ENCODE measurements at regions not wholly inside any gene's neighbourhood (a gene's known extent, or its start where the extent isn't known, plus 50 kb on each side); places are given as distances from the start of the nearest gene placed in this dataset.
"Not testable (repeated sequence)": the region's sequence is repeated elsewhere in the genome, so short reads cannot be mapped to it uniquely, and the experiment has no call there.

GRCh38 chr1:149352205-149352604 is 122.6 kb upstream of the NBPF19 start:
- H3K27ac ChIP-seq (ENCODE audit: low read depth, low read length); CTCF ChIA-PET; H3K4me3 ChIP-seq (ENCODE audit: low read depth, low read length); H3K9me3 ChIP-seq (ENCODE audit: control insufficient read depth, insufficient read depth, low read length); POLR2A ChIA-PET; DNase-seq (ENCODE audit: low read depth, low spot score); H3K27me3 ChIP-seq (ENCODE audit: control insufficient read depth, insufficient read depth, low read length): not testable (repeated sequence)

GRCh38 chr1:149354579-149354978 is 120.3 kb upstream of the NBPF19 start:
- H3K27ac ChIP-seq (ENCODE audit: low read depth, low read length); DNase-seq (ENCODE audit: low read depth, low spot score); CTCF ChIA-PET; H3K4me3 ChIP-seq (ENCODE audit: low read depth, low read length); H3K9me3 ChIP-seq (ENCODE audit: control insufficient read depth, insufficient read depth, low read length); H3K27me3 ChIP-seq (ENCODE audit: control insufficient read depth, insufficient read depth, low read length); POLR2A ChIA-PET: not testable (repeated sequence)

- H3K27me3 ChIP-seq (ENCODE audit: control insufficient read depth, insufficient read depth, low read length); H3K9me3 ChIP-seq (ENCODE audit: control insufficient read depth, insufficient read depth, low read length); CTCF ChIA-PET; H3K27ac ChIP-seq (ENCODE audit: low read depth, low read length); H3K4me3 ChIP-seq (ENCODE audit: low read depth, low read length); POLR2A ChIA-PET; DNase-seq (ENCODE audit: low read depth, low spot score): not testable (repeated sequence)
Measured at GRCh38 chr1:149355748-149356147, 119.1 kb upstream of the NBPF19 start.

- H3K27ac ChIP-seq (ENCODE audit: low read depth, low read length); H3K27me3 ChIP-seq (ENCODE audit: control insufficient read depth, insufficient read depth, low read length); CTCF ChIA-PET; DNase-seq (ENCODE audit: low read depth, low spot score); H3K9me3 ChIP-seq (ENCODE audit: control insufficient read depth, insufficient read depth, low read length); POLR2A ChIA-PET; H3K4me3 ChIP-seq (ENCODE audit: low read depth, low read length): not testable (repeated sequence)
Measured at GRCh38 chr1:149356152-149356551, 118.7 kb upstream of the NBPF19 start.

- H3K27ac ChIP-seq (ENCODE audit: low read depth, low read length); CTCF ChIA-PET; DNase-seq (ENCODE audit: low read depth, low spot score); POLR2A ChIA-PET; H3K9me3 ChIP-seq (ENCODE audit: control insufficient read depth, insufficient read depth, low read length); H3K4me3 ChIP-seq (ENCODE audit: low read depth, low read length); H3K27me3 ChIP-seq (ENCODE audit: control insufficient read depth, insufficient read depth, low read length): not testable (repeated sequence)
Measured at GRCh38 chr1:149360351-149360750, 114.5 kb upstream of the NBPF19 start.

- CTCF ChIA-PET, POLR2A ChIA-PET: not testable (repeated sequence)
Measured at GRCh38 chr1:149361310-149361709, 113.5 kb upstream of the NBPF19 start.

GRCh38 chr1:149364188-149364981 is 110.5 kb upstream of the NBPF19 start:
- CTCF ChIA-PET; DNase-seq (ENCODE audit: low read depth, low spot score); H3K4me3 ChIP-seq (ENCODE audit: low read depth, low read length); POLR2A ChIA-PET; H3K9me3 ChIP-seq (ENCODE audit: control insufficient read depth, insufficient read depth, low read length); H3K27me3 ChIP-seq (ENCODE audit: control insufficient read depth, insufficient read depth, low read length); H3K27ac ChIP-seq (ENCODE audit: low read depth, low read length): not testable (repeated sequence)

More at GRCh38 chr1:149361310-149361709, 113.5 kb upstream of the NBPF19 start:
- not testable (repeated sequence) for H3K9me3 ChIP-seq (ENCODE audit: control insufficient read depth, insufficient read depth, low read length); H3K27me3 ChIP-seq (ENCODE audit: control insufficient read depth, insufficient read depth, low read length); DNase-seq (ENCODE audit: low read depth, low spot score); H3K27ac ChIP-seq (ENCODE audit: low read depth, low read length); H3K4me3 ChIP-seq (ENCODE audit: low read depth, low read length)

- DNase-seq (ENCODE audit: low read depth, low spot score); POLR2A ChIA-PET; H3K27ac ChIP-seq (ENCODE audit: low read depth, low read length); CTCF ChIA-PET; H3K9me3 ChIP-seq (ENCODE audit: control insufficient read depth, insufficient read depth, low read length); H3K27me3 ChIP-seq (ENCODE audit: control insufficient read depth, insufficient read depth, low read length); H3K4me3 ChIP-seq (ENCODE audit: low read depth, low read length): not testable (repeated sequence)
Measured at GRCh38 chr1:149366402-149366801, 108.4 kb upstream of the NBPF19 start.

- CTCF ChIA-PET; POLR2A ChIA-PET; H3K9me3 ChIP-seq (ENCODE audit: control insufficient read depth, insufficient read depth, low read length); H3K4me3 ChIP-seq (ENCODE audit: low read depth, low read length); DNase-seq (ENCODE audit: low read depth, low spot score); H3K27me3 ChIP-seq (ENCODE audit: control insufficient read depth, insufficient read depth, low read length); H3K27ac ChIP-seq (ENCODE audit: low read depth, low read length): not testable (repeated sequence)
Measured at GRCh38 chr1:149367472-149368044, 107.3 kb upstream of the NBPF19 start.

GRCh38 chr1:149368337-149368736 is 106.5 kb upstream of the NBPF19 start:
- H3K9me3 ChIP-seq (ENCODE audit: control insufficient read depth, insufficient read depth, low read length); POLR2A ChIA-PET; H3K4me3 ChIP-seq (ENCODE audit: low read depth, low read length); CTCF ChIA-PET; H3K27me3 ChIP-seq (ENCODE audit: control insufficient read depth, insufficient read depth, low read length); DNase-seq (ENCODE audit: low read depth, low spot score); H3K27ac ChIP-seq (ENCODE audit: low read depth, low read length): not testable (repeated sequence)

GRCh38 chr1:149369081-149369480 is 105.8 kb upstream of the NBPF19 start:
- H3K27ac ChIP-seq (ENCODE audit: low read depth, low read length); POLR2A ChIA-PET; H3K27me3 ChIP-seq (ENCODE audit: control insufficient read depth, insufficient read depth, low read length); DNase-seq (ENCODE audit: low read depth, low spot score); H3K9me3 ChIP-seq (ENCODE audit: control insufficient read depth, insufficient read depth, low read length); H3K4me3 ChIP-seq (ENCODE audit: low read depth, low read length); CTCF ChIA-PET: not testable (repeated sequence)

- H3K4me3 ChIP-seq (ENCODE audit: low read depth, low read length); H3K27me3 ChIP-seq (ENCODE audit: control insufficient read depth, insufficient read depth, low read length); POLR2A ChIA-PET; CTCF ChIA-PET; H3K9me3 ChIP-seq (ENCODE audit: control insufficient read depth, insufficient read depth, low read length); DNase-seq (ENCODE audit: low read depth, low spot score); H3K27ac ChIP-seq (ENCODE audit: low read depth, low read length): not testable (repeated sequence)
Measured at GRCh38 chr1:149371955-149372354, 102.9 kb upstream of the NBPF19 start.
